CD4-positive, alpha-beta T cell (primary cell): ENCODE measurements at regions not wholly inside any gene's neighbourhood (a gene's known extent, or its start where the extent isn't known, plus 50 kb on each side); places are given as distances from the start of the nearest gene placed in this dataset.

Source experiments
- ATAC-seq: fragments of 200-7000 bp; cut with Tn5 transposase; one replicate; pipeline ENCODE4 v1.10.0; 2022; ENCODE audit warnings: mild to moderate bottlenecking; ENCODE audit not compliant: poor library complexity
- CTCF ChIA-PET: fragments of 350-600 bp; sonication (Branson Sonifier 250); formaldehyde crosslinking; loops from one replicate; lab custom pipeline; 2021; ENCODE audit warnings: antibody characterized with exemption, inconsistent platforms; lab: Charles Lee
- POLR2A ChIA-PET: fragments of 350-600 bp; sonication (Branson Sonifier 250); formaldehyde crosslinking; loops from one replicate; lab custom pipeline; 2021; ENCODE audit warnings: antibody characterized with exemption, inconsistent platforms; lab: Charles Lee
- DNase-seq, 14 experiments: peaks; one replicate each; pipeline ENCODE4 v3.0.0-alpha.2; 2013 to 2020; ENCODE audit warnings: mixed read lengths in 2 of 14
- H3K27ac ChIP-seq, 2 donors: one replicate each; pipeline versions ENCODE4 v1.5.1 to v1.7.0; 2013; ENCODE audit warnings: low read length in 2 of 2, low read depth in 1 of 2, mild to moderate bottlenecking in 1 of 2
- H3K27me3 ChIP-seq, 2 experiments: 1 replicate in 1 of 2; 2 replicates in 1 of 2; pipeline versions ENCODE4 v1.6.1 to v1.7.0; 2013; ENCODE audit warnings: low read length in 2 of 2, control low read depth in 1 of 2, mild to moderate bottlenecking in 1 of 2, moderate library complexity in 1 of 2; ENCODE audit not compliant: insufficient read depth in 2 of 2, control insufficient read depth in 1 of 2
- H3K36me3 ChIP-seq: one replicate; pipeline ENCODE4 v1.6.1; 2013; ENCODE audit warnings: low read length, control low read depth; ENCODE audit not compliant: insufficient read depth
- H3K4me1 ChIP-seq: one replicate; pipeline ENCODE4 v1.6.1; 2013; ENCODE audit warnings: low read length, control low read depth; ENCODE audit not compliant: insufficient read depth
- H3K4me3 ChIP-seq: one replicate; pipeline ENCODE4 v1.5.1; 2013; ENCODE audit warnings: mild to moderate bottlenecking, low read length, moderate library complexity
- H3K9me3 ChIP-seq, 2 experiments: 1 replicate in 1 of 2; 2 replicates in 1 of 2; pipeline versions ENCODE4 v1.6.1 to v1.7.0; 2013; ENCODE audit warnings: low read length in 2 of 2, mild to moderate bottlenecking in 2 of 2, control low read depth in 1 of 2, moderate library complexity in 1 of 2; ENCODE audit not compliant: control insufficient read depth in 1 of 2, insufficient read depth in 1 of 2
- H3K27ac Mint-ChIP-seq: one replicate; pipeline ENCODE4 v1.8.0; 2020; ENCODE audit warnings: mixed read lengths
- H3K27me3 Mint-ChIP-seq: one replicate; pipeline ENCODE4 v1.8.0; 2021; ENCODE audit warnings: mixed read lengths
- H3K36me3 Mint-ChIP-seq: one replicate; pipeline ENCODE4 v1.8.0; 2021; ENCODE audit warnings: low read depth, mixed read lengths
- H3K4me1 Mint-ChIP-seq: one replicate; pipeline ENCODE4 v1.8.0; 2021; ENCODE audit warnings: low read depth, mixed read lengths
- H3K4me3 Mint-ChIP-seq: one replicate; pipeline ENCODE4 v1.8.0; 2020; ENCODE audit warnings: mild to moderate bottlenecking, mixed read lengths
- H3K9me3 Mint-ChIP-seq: one replicate; pipeline ENCODE4 v1.8.0; 2020; ENCODE audit warnings: mixed read lengths
- intact Hi-C, 2 experiments: fragments of 100-400 bp; cut with DNase I in 1 of 2; cut with micrococcal nuclease in 1 of 2; formaldehyde crosslinking; loops; one replicate each; pipeline versions ENCODE4 v1.15.1 to v1.9.0; 2023 to 2025; cut with DNase I, micrococcal nuclease
- TF ChIP-seq, protein P1 (sequence below): fragments of 200-600 bp; IDR thresholded peaks from one replicate; pipeline ENCODE4 v1.8.0; 2022; ENCODE audit warnings: antibody characterized with exemption, mild to moderate bottlenecking

DNA sequence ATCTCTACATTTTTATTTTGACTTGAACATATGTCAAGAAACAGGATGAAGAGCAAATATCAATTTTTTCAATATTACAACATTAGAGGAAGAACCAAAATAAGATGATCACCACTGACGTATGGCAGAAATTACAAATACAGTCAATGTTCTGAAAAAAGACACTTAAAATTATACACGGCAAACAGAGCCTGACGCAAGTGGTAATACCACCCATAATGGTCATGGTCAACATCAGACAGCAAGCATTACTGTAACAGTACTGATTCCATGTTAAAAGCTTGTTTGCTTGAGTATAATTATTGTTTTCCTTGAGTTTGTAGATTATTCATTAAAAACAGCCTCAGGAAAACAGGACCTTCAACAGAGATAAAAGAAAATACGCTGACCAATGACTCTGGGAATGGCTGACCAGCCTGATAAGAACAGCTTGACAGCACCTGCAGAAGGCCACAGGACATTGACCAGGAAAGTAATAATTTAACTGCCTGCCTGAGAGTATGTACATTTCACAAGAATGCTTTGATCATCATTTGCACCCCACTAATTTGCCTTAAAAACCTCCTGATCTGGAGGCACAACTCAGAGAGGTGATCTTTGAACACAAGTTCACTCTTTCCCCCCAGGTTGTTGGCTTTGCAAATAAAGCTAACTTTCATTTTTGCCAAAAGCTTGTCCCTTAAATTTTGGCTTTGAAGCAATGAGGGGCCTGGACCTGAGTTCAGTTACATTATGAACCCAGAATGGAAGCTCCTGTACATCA is 187.3 kb downstream of the IPO8 start:
- ATAC-seq (no peak), DNase-seq (no peak)
- Mint-ChIP-seq H3K9me3 (no peaks in the 10 kb centered on the region), H3K4me3 (no peak overlapping the region), H3K27me3 (peaks cover 3% of the 10 kb centered on the region), H3K27ac (no peak overlapping the region), H3K36me3 (no peaks in the 10 kb centered on the region), H3K4me1 (no peaks in the 10 kb centered on the region)
- POLR2A ChIA-PET: no interaction called here
- no peak overlapping the region for H3K27ac ChIP-seq
- TF ChIP-seq, protein P1, sequence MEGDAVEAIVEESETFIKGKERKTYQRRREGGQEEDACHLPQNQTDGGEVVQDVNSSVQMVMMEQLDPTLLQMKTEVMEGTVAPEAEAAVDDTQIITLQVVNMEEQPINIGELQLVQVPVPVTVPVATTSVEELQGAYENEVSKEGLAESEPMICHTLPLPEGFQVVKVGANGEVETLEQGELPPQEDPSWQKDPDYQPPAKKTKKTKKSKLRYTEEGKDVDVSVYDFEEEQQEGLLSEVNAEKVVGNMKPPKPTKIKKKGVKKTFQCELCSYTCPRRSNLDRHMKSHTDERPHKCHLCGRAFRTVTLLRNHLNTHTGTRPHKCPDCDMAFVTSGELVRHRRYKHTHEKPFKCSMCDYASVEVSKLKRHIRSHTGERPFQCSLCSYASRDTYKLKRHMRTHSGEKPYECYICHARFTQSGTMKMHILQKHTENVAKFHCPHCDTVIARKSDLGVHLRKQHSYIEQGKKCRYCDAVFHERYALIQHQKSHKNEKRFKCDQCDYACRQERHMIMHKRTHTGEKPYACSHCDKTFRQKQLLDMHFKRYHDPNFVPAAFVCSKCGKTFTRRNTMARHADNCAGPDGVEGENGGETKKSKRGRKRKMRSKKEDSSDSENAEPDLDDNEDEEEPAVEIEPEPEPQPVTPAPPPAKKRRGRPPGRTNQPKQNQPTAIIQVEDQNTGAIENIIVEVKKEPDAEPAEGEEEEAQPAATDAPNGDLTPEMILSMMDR: no peak
- no peaks in the 10 kb centered on the region for H3K9me3 ChIP-seq
- H3K4me3 ChIP-seq: no peak overlapping the region
- H3K27me3 ChIP-seq: no peaks in the 10 kb centered on the region
- CTCF ChIA-PET: no interaction called here
- no peaks in the 10 kb centered on the region for H3K4me1 ChIP-seq
- no peaks in the 10 kb centered on the region for H3K36me3 ChIP-seq
- intact Hi-C loops: no loop called here

DNA sequence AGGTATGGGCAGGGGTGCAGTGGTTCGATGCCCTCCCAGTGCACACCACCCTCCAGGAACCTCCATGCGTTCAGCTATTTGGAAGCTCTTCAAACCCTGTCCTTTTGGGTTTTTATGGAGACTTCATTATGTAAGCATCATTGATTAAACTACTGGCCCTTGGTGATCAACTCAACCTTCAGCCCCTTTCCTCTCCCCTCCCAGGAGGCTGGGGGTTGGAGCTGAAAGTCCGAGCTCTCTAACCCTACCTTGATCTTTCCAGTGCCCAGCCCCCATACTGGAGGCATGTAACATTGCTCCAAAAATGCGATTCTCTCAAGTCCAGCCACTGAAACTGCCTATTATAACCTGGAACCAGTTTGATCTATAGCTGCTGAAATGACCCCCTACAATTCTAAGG is 188.1 kb downstream of the IPO8 start:
- DNase-seq: no peak
- no peaks in the 10 kb centered on the region for H3K4me1 Mint-ChIP-seq
- H3K36me3 Mint-ChIP-seq: no peaks in the 10 kb centered on the region
- no peaks in the 10 kb centered on the region for H3K27me3 ChIP-seq
- no peaks in the 10 kb centered on the region for H3K36me3 ChIP-seq
- intact Hi-C loops: no loop called here
- POLR2A ChIA-PET: no interaction called here
- no peaks in the 10 kb centered on the region for H3K9me3 ChIP-seq
- H3K4me3 ChIP-seq: no peak overlapping the region
- no peaks in the 10 kb centered on the region for H3K4me1 ChIP-seq
- H3K27me3 Mint-ChIP-seq: peaks cover 3% of the 10 kb centered on the region
- no peak overlapping the region for H3K27ac ChIP-seq
- no peak overlapping the region for H3K4me3 Mint-ChIP-seq
- ATAC-seq: no peak
- no peaks in the 10 kb centered on the region for H3K9me3 Mint-ChIP-seq
- no peak overlapping the region for H3K27ac Mint-ChIP-seq
- TF ChIP-seq, protein P1: no peak
- CTCF ChIA-PET: no interaction called here

DNA sequence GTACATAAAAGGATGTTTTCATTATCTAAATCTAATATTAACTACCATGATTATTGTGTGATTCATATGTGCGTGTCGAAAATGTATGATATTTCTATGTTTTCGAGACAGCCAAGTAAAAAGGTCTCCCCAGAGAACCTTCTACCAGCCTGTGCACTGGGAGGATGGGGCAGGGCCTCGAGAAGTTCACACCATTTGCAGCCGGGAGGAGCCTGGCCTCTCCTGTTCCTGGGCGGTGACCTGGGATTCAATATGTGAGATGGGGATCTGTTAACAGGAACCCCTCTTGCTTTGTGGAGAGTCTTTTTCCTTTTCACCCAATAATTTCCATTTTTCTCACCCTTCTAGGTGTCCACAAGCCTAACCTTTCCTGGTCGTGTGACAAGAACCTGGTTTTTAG is 189.3 kb downstream of the IPO8 start:
- Histone ChIP-seq H3K4me1 (no peaks in the 10 kb centered on the region), H3K9me3 (no peaks in the 10 kb centered on the region), H3K4me3 (no peak overlapping the region), H3K36me3 (no peaks in the 10 kb centered on the region), H3K27me3 (no peaks in the 10 kb centered on the region), H3K27ac (no peak overlapping the region)
- Mint-ChIP-seq H3K4me1 (no peaks in the 10 kb centered on the region), H3K9me3 (no peaks in the 10 kb centered on the region), H3K27me3 (peaks cover 6% of the 10 kb centered on the region), H3K27ac (no peak overlapping the region), H3K4me3 (no peak overlapping the region), H3K36me3 (no peaks in the 10 kb centered on the region)
- CTCF ChIA-PET: no interaction called here
- DNase-seq (no peak), ATAC-seq (no peak)
- TF ChIP-seq, protein P1: no peak
- POLR2A ChIA-PET: no interaction called here
- intact Hi-C loops: no loop called here
